Kidney (tissue), 13 donors: ENCODE measurements at regions not wholly inside any gene's neighbourhood (a gene's known extent, or its start where the extent isn't known, plus 50 kb on each side); places are given as distances from the start of the nearest gene placed in this dataset.

Source experiments
- DNase-seq, 5 donors: peaks; one replicate each; pipeline ENCODE4 v3.0.0-alpha.2; 2013 to 2020
- FAIRE-seq: peaks from 2 replicates; lab custom pipeline; 2012; peaks lifted over from hg19 to GRCh38; lab: Jason Lieb, UNC
- H3K27ac ChIP-seq, 2 donors: one replicate each; pipeline ENCODE4 v1.7.0; 2013; ENCODE audit warnings: low read depth in 2 of 2, low read length in 2 of 2, inconsistent platforms in 1 of 2
- H3K27me3 ChIP-seq: one replicate; pipeline ENCODE4 v1.7.1; 2013; ENCODE audit warnings: low read length, inconsistent platforms; ENCODE audit not compliant: control insufficient read depth, insufficient read depth
- H3K36me3 ChIP-seq, 3 donors: one replicate each; pipeline versions ENCODE4 v1.7.0 to v1.7.1; 2013; ENCODE audit warnings: low read length in 3 of 3, control low read depth in 1 of 3, inconsistent platforms in 1 of 3; ENCODE audit not compliant: insufficient read depth in 3 of 3, control insufficient read depth in 2 of 3
- H3K4me1 ChIP-seq, 3 donors: one replicate each; pipeline versions ENCODE4 v1.7.0 to v1.7.1; 2013; ENCODE audit warnings: low read length in 3 of 3, inconsistent platforms in 1 of 3, low read depth in 1 of 3; ENCODE audit not compliant: control insufficient read depth in 2 of 3, insufficient read depth in 2 of 3
- H3K4me3 ChIP-seq, 3 donors: one replicate each; pipeline versions ENCODE4 v1.7.0 to v1.8.1; 2013; ENCODE audit warnings: low read length in 3 of 3, control low read depth in 1 of 3, inconsistent platforms in 1 of 3
- H3K9ac ChIP-seq, 3 donors: one replicate each; pipeline versions ENCODE4 v1.7.0 to v1.7.1; 2013; ENCODE audit warnings: low read length in 3 of 3, control low read depth in 1 of 3, inconsistent platforms in 1 of 3
- H3K9me3 ChIP-seq, 3 donors: one replicate each; pipeline versions ENCODE4 v1.7.0 to v1.7.1; 2013; ENCODE audit warnings: low read length in 3 of 3, control low read depth in 1 of 3, inconsistent platforms in 1 of 3; ENCODE audit not compliant: control insufficient read depth in 2 of 3, insufficient read depth in 1 of 3
- CTCF ChIP-seq: IDR thresholded peaks from 3 replicates; pipeline ENCODE4 v1.5.1; 2012; ENCODE audit warnings: mild to moderate bottlenecking, moderate library complexity, borderline replicate concordance; ENCODE audit not compliant: insufficient read depth; ENCODE audit errors: extremely low read depth
- intact Hi-C: fragments of 100-400 bp; cut with DNase I; formaldehyde crosslinking; loops from one replicate; pipeline ENCODE4 v1.11.1; 2022
- donor health status: control.
- donor health status: control.
- donor health status: control.
- donor health status: control.
- donor health status: control.
- donor health status: DM: yes; HTN: yes; CAD: no.
- donor health status: Normal renal cell carcinoma (clear cell type).

- H3K4me3 ChIP-seq = no peak overlapping the region
- H3K27ac ChIP-seq = no peak overlapping the region
- TF ChIP-seq CTCF = no peak
- H3K9me3 ChIP-seq = no peaks in the 10 kb centered on the region
- H3K27me3 ChIP-seq = no peaks in the 10 kb centered on the region
- intact Hi-C loops = no loop called here
- H3K36me3 ChIP-seq = no peaks in the 10 kb centered on the region
- no peak overlapping the region for H3K9ac ChIP-seq
- H3K4me1 ChIP-seq = no peaks in the 10 kb centered on the region
- DNase-seq (peak in 3 of 5 donors; percentile 11 to 62 (median 16)), FAIRE-seq (no peak)
These were observed 508.2 kb upstream of the WWC1 start for GRCh38 chr5:167783145-167783817.

DNA sequence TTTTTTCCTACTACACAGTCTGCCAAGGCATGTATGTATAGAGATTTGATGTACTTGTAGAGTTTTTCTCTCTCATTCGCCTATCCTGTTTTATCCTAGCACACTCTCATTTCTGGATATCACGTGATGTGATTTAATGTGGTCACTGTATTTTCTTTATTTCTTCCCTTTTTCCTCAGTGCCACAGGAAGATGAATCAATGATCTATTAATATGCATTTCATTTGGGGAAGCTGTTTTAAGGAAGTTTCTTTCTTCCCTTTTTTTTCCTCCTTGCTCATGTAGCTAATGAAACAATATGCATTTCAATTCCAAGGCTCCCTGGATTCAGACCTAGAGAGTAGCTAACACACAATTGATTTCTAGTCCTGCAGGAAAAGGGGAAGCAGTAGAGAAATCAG is 506.3 kb upstream of the WWC1 start:
- no peak overlapping the region for H3K9ac ChIP-seq
- no peak overlapping the region for H3K4me3 ChIP-seq
- no peaks in the 10 kb centered on the region for H3K36me3 ChIP-seq
- no peaks in the 10 kb centered on the region for H3K27me3 ChIP-seq
- intact Hi-C loops = no loop called here
- no peak overlapping the region for H3K27ac ChIP-seq
- FAIRE-seq (no peak), DNase-seq (no peak)
- H3K9me3 ChIP-seq = no peaks in the 10 kb centered on the region
- H3K4me1 ChIP-seq = no peaks in the 10 kb centered on the region
- TF ChIP-seq CTCF = no peak

GRCh38 chr5:167785901-167786300 is 505.5 kb upstream of the WWC1 start:
- Histone ChIP-seq H3K9ac (no peak overlapping the region), H3K9me3 (no peaks in the 10 kb centered on the region), H3K27me3 (no peaks in the 10 kb centered on the region), H3K4me3 (no peak overlapping the region), H3K4me1 (no peaks in the 10 kb centered on the region), H3K36me3 (no peaks in the 10 kb centered on the region), H3K27ac (no peak overlapping the region)
- no peak for FAIRE-seq
- intact Hi-C loops = no loop called here
- DNase-seq = no peak
- TF ChIP-seq CTCF = no peak
